ENCODE measurements at regions not wholly inside any gene's neighbourhood (a gene's known extent, or its start where the extent isn't known, plus 50 kb on each side); places are given as distances from the start of the nearest gene placed in this dataset.

- DNase-seq = peak; percentile 2
These were observed 203.2 kb upstream of the PPP2R2D start for GRCh38 chr10:131697476-131698128.

GRCh38 chr10:131698232-131698631 is 202.6 kb upstream of the PPP2R2D start:
- no peak for DNase-seq

GRCh38 chr10:131698986-131699385 is 201.8 kb upstream of the PPP2R2D start:
- DNase-seq = no peak

GRCh38 chr10:131700032-131700431 is 200.8 kb upstream of the PPP2R2D start:
- no peak for DNase-seq

GRCh38 chr10:131700506-131700905 is 200.3 kb upstream of the PPP2R2D start:
- DNase-seq = no peak

GRCh38 chr10:131701131-131701947 is 199.5 kb upstream of the PPP2R2D start:
- no peak for DNase-seq

GRCh38 chr10:131702531-131703356 is 198.1 kb upstream of the PPP2R2D start:
- DNase-seq = no peak

- no peak for DNase-seq
These were observed 197.3 kb upstream of the PPP2R2D start for GRCh38 chr10:131703541-131703940.

- no peak for DNase-seq
These were observed 196.9 kb upstream of the PPP2R2D start for GRCh38 chr10:131703941-131704340.

- no peak for DNase-seq
These were observed 194.3 kb upstream of the PPP2R2D start for GRCh38 chr10:131706476-131706875.

- no peak for DNase-seq
These were observed 193.9 kb upstream of the PPP2R2D start for GRCh38 chr10:131706952-131707351.

- no peak for DNase-seq
These were observed 192.5 kb upstream of the PPP2R2D start for GRCh38 chr10:131708225-131708880.

GRCh38 chr10:131710142-131710861 is 190.5 kb upstream of the PPP2R2D start:
- DNase-seq = no peak

GRCh38 chr10:131722121-131722520 is 178.7 kb upstream of the PPP2R2D start:
- no peak for DNase-seq

- no peak for DNase-seq
These were observed 178.1 kb upstream of the PPP2R2D start for GRCh38 chr10:131722525-131723264.

GRCh38 chr10:131723297-131724168 is 177.3 kb upstream of the PPP2R2D start:
- no peak for DNase-seq

GRCh38 chr10:131724169-131724545 is 176.7 kb upstream of the PPP2R2D start:
- DNase-seq = no peak

GRCh38 chr10:131724891-131725580 is 175.8 kb upstream of the PPP2R2D start:
- no peak for DNase-seq

- no peak for DNase-seq
These were observed 175.2 kb upstream of the PPP2R2D start for GRCh38 chr10:131725581-131726069.
